Body of pancreas (tissue), 4 donors: ENCODE measurements at regions not wholly inside any gene's neighbourhood (a gene's known extent, or its start where the extent isn't known, plus 50 kb on each side); places are given as distances from the start of the nearest gene placed in this dataset.

Experiments
- ATAC-seq: fragments of 150-250 bp; one replicate; pipeline ENCODE4 v1.9.1; 2016
- DNase-seq, 4 donors: peaks; one replicate each; pipeline ENCODE4 v3.0.0-alpha.2; 2019
- H3K27ac ChIP-seq, 4 donors: fragments of 200-600 bp; sonication (generic); 1 replicate in 3 of 4; 2 replicates in 1 of 4; pipeline versions ENCODE4 v1.5.1 to v1.6.1; 2016 to 2019; ENCODE audit warnings: mild to moderate bottlenecking in 1 of 4, mixed read lengths in 1 of 4, moderate library complexity in 1 of 4
- H3K27me3 ChIP-seq, 2 donors: fragments of 200-600 bp; sonication (generic); one replicate each; pipeline ENCODE4 v1.6.0; 2016; ENCODE audit warnings: mild to moderate bottlenecking in 1 of 2
- H3K36me3 ChIP-seq, 2 donors: fragments of 200-600 bp; sonication (generic); replicated peaks in 1 of 2; 2 replicates each; pipeline ENCODE4 v1.5.1; 2016; ENCODE audit warnings: low read depth in 2 of 2; ENCODE audit not compliant: insufficient read depth in 1 of 2
- H3K4me1 ChIP-seq: fragments of 200-600 bp; sonication (generic); one replicate; pipeline ENCODE4 v1.6.0; 2016
- H3K4me3 ChIP-seq, 2 donors: fragments of 200-600 bp; sonication (generic); 1 replicate in 1 of 2; 2 replicates in 1 of 2; pipeline ENCODE4 v1.5.1; 2016 to 2019
- H3K9me3 ChIP-seq, 3 donors: fragments of 200-600 bp; sonication (generic); 1 replicate in 2 of 3; 2 replicates in 1 of 3; pipeline ENCODE4 v1.5.1; 2016
- CTCF ChIP-seq, 7 experiments: fragments of 450-650 bp in 4 of 7; fragments of 200-600 bp in 3 of 7; sonication (generic) in 3 of 7; IDR thresholded peaks; one replicate each; pipeline ENCODE4 v1.5.1; 2016 to 2019; ENCODE audit warnings: antibody characterized with exemption in 7 of 7
- POLR2A ChIP-seq, 3 donors: fragments of 450-650 bp; IDR thresholded peaks; one replicate each; pipeline ENCODE4 v1.6.1; 2016; ENCODE audit warnings: antibody characterized with exemption in 3 of 3, mild to moderate bottlenecking in 2 of 3
- WGBS, 2 donors: methylation state at CpG; one replicate each; pipeline ENCODE4 v1.1.5; 2017; 5-methylcytosine and 5-hydroxymethylcytosine counted together
- intact Hi-C: fragments of 100-400 bp; cut with DNase I; formaldehyde crosslinking; loops from one replicate; pipeline ENCODE4 v1.15.1; 2023

- H3K27ac ChIP-seq: no peak overlapping the region
- intact Hi-C loops: no loop called here
Measured at GRCh38 chr12:126855768-126856167, 1411.2 kb upstream of the TMEM132C start.

GRCh38 chr12:126856958-126857357 is 1410.0 kb upstream of the TMEM132C start:
- 77% methylated on average over 2 of the region's 2 CpGs for WGBS, 2 donors
- Histone ChIP-seq H3K27ac (no peak overlapping the region), H3K36me3 (no peaks in the 10 kb centered on the region), H3K9me3 (no peaks in the 10 kb centered on the region), H3K4me1 (no peaks in the 10 kb centered on the region), H3K4me3 (no peak overlapping the region), H3K27me3 (no peaks in the 10 kb centered on the region)
- intact Hi-C loops: no loop called here
- TF ChIP-seq POLR2A (IDR thresholded peaks at IDR 0.05) (no peak), CTCF (IDR thresholded peaks at IDR 0.05) (no peak)
- DNase-seq: no peak
- no peak for ATAC-seq

More at GRCh38 chr12:126855768-126856167, 1411.2 kb upstream of the TMEM132C start:
- no peaks in the 10 kb centered on the region for H3K4me1 ChIP-seq
- DNase-seq (no peak), ATAC-seq (no peak)
- no peaks in the 10 kb centered on the region for H3K27me3 ChIP-seq
- no peaks in the 10 kb centered on the region for H3K9me3 ChIP-seq
- H3K4me3 ChIP-seq: no peak overlapping the region
- no peaks in the 10 kb centered on the region for H3K36me3 ChIP-seq
- TF ChIP-seq CTCF (IDR thresholded peaks at IDR 0.05): no peak
- TF ChIP-seq POLR2A (IDR thresholded peaks at IDR 0.05): no peak

GRCh38 chr12:126858560-126858959 is 1408.4 kb upstream of the TMEM132C start:
- WGBS, 2 donors: 60 to 67% methylated on average over 3 of the region's 3 CpGs
- no peaks in the 10 kb centered on the region for H3K4me1 ChIP-seq

GRCh38 chr12:126860210-126860609 is 1406.8 kb upstream of the TMEM132C start:
- no peak for DNase-seq

More at GRCh38 chr12:126858560-126858959, 1408.4 kb upstream of the TMEM132C start:
- Histone ChIP-seq H3K27me3 (no peaks in the 10 kb centered on the region), H3K9me3 (no peaks in the 10 kb centered on the region), H3K36me3 (no peaks in the 10 kb centered on the region), H3K4me3 (no peak overlapping the region), H3K27ac (no peak overlapping the region)
- intact Hi-C loops: no loop called here
- ATAC-seq (no peak), DNase-seq (no peak)
- TF ChIP-seq POLR2A (IDR thresholded peaks at IDR 0.05) (no peak), CTCF (IDR thresholded peaks at IDR 0.05) (no peak)

More at GRCh38 chr12:126860210-126860609, 1406.8 kb upstream of the TMEM132C start:
- Histone ChIP-seq H3K27me3 (no peaks in the 10 kb centered on the region), H3K36me3 (no peaks in the 10 kb centered on the region), H3K9me3 (no peaks in the 10 kb centered on the region), H3K27ac (no peak overlapping the region), H3K4me1 (no peaks in the 10 kb centered on the region), H3K4me3 (no peak overlapping the region)
- no peak for TF ChIP-seq POLR2A (IDR thresholded peaks at IDR 0.05)
- TF ChIP-seq CTCF (IDR thresholded peaks at IDR 0.05): no peak
- no peak for ATAC-seq
- 63 to 76% methylated on average over 1 of the region's 1 CpG for WGBS, 2 donors
- intact Hi-C loops: no loop called here
